Left forelimb (tissue), 1 donor: ENCODE measurements at regions not wholly inside any gene's neighbourhood (a gene's known extent, or its start where the extent isn't known, plus 50 kb on each side); places are given as distances from the start of the nearest gene placed in this dataset.

Experiments
- DNase-seq: peaks from one replicate; pipeline ENCODE4 v3.0.0-alpha.2; 2018; ENCODE audit warnings: low spot score

DNA sequence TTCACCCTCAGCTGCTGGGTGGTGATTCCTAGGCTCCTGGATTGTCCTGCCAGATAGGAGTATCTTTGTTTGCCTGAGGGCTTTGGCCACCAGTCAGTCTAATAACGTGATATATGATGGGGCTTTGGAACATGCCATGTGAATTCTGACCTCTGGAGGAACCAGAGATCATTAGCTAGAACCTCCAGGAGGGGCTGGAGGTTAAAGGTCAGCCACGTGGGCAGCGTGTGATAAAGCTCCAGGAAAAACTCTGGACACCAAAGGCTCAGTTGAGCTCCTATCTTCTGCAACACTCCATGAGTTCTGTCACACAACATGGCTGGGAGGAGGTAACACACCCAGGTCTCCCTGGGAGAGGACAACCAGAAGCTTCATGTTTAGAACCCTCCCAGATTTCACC lies 251.1 kb downstream of the DAD1 start:
- no peak for DNase-seq

DNA sequence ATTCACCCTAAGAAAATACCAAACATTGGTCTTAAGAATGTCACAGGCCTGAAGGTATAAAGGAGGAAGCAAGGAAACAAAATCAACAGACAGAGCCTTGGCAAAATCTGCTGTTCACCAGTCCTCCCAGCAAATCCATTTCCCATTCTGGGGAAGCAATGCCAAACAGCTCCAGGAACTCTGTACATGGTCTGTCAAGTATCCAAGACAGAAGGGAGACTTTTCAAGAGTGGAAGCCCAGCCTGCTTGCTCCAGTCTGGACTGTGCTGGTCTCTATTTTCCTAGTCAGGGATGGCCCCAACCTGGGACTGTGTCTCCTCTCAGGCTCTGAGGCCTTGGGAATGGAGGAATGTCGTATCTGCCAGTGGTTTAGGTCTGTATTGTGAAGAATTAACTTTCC lies 251.5 kb downstream of the DAD1 start:
- no peak for DNase-seq

DNA sequence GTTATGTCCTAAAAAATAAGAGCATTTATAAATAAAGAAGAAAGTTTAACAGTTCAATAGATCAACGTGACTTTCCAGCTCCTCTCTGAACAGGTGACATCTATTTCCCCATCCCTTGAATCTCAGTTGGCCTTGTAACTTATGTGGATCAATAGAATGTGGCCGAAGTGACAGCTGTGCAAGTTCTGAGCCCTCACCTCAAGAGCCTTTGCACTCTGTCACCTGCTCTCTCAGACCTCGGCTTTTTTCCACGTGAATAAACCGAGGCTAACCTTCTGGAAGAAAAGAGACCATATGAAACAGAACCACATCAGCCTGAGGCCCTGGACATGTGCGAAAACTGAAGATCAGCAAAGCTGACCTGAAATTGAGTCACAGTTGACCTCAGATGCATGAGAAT lies 253.0 kb downstream of the DAD1 start:
- no peak for DNase-seq

DNA sequence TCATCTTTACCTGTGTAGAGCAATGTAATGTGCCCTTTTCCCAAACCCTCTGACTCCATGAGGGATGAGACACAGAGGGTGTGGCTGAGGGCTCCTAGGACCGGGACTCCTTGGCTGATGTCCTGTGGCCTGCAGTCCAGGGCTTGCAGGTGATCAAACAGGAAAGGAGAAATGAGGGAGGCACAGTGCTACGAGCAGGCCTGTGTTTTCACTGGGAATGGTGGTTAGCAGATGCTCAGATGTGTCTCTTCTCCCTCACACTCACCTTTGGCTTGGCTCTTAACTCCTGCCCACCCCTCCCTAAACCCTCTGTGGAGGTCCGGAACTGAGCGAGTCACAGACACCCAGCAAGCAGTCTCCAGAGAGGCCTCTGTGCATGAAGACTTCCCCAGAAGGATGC lies 254.4 kb downstream of the DAD1 start:
- no peak for DNase-seq

DNA sequence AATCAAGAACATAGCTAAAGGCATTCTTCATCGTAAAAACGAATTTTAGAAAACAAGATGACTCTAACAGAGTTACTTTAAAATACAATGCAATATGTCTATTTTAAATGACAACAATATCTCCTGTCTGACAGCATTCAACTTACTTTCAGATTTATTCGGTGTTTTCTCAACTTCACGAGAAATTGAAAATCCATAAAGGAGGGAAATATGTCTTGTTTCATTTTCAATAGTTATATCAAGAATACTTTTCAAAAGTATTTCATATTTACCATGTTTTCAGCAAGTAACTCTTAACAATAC lies 254.8 kb downstream of the DAD1 start:
- no peak for DNase-seq

DNA sequence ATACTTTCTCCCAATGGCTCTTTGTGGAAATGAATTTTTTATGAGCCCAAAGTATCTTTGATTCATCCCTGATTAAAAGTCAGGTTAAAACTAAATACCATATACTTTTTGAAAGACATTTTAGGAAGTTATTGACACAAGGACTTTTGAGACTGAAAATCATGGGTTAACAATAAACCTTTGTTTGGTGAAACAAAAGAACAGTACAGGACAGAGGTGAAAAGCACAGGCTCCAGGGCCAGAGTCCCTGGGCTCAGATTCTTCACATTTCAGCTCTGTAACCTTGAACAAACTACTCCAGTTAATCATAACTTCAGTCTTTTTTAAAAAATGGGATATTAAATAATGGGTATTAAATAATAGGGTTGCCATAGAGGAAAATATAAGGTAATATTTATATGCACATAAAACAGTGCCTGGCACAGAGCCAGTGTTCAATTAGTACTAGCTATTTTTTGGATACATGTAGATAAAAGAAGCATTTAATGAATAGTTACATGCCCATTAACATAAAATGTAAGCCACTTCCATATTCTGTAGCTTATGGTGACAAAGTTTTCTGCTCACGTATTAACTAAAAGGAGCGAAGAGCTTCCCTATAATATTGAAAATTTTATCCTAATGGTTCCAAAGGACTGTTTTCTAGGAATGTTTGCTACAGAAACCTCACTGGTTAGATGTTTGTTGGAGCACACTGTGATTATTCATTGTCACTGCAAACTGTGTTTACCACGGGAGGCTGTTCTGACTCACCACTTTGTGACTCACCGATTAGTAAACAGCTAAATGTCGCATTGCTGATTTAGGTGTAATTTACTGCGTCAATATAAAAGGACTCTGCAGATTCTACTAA lies 255.4 kb downstream of the DAD1 start:
- DNase-seq = no peak

DNA sequence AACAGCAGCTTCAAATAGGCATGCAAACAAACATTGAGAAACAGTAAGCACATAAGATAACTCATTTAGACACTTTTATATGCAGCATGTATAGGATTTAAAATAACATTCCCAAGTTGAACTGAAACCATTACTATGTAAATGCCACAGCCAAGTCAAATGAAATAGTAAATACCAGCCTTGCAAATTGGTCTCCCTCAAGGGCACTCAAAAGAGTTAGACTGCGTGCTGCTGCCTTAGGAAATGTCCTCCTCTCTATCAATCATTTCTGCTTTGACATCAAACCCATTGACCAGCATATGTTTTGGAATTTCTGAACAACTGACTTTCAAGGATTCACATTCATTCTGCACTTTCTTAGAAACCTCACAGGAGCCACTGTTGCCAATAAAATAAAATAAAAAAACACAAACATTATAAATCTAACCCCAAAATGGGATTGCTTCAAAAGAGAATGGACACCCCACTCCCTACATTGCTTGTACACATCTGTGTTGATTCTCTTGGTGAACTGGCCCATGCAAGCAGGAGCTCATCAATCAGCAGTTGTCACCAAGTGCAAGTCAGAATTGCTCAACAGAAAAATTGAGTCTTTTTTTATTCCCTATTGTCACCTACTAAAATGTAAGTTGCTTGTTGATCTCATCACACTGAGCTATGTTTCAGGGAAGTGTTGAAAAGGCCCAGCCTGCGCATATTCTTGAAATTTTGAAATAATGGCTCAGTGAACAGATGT lies 256.2 kb downstream of the DAD1 start:
- DNase-seq = no peak

DNA sequence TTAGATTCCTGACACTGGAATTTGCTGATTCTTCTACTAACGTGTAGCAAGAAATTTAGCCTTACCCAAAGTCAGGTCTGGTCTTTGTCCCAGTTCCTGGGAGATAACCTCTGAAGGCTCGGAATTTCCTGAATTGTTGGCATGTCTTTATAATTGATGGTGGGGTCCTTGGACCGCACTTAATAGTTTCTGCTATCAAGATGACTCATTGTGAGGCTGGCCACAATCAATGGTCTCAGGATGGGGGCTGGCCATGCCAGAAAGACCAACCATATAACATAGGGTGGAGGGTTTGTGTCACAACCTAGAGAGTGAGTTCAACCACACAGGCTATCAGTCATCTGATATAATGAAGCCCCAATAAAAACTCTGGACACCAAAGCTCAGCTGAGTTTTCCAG lies 259.7 kb downstream of the DAD1 start:
- DNase-seq = no peak

DNA sequence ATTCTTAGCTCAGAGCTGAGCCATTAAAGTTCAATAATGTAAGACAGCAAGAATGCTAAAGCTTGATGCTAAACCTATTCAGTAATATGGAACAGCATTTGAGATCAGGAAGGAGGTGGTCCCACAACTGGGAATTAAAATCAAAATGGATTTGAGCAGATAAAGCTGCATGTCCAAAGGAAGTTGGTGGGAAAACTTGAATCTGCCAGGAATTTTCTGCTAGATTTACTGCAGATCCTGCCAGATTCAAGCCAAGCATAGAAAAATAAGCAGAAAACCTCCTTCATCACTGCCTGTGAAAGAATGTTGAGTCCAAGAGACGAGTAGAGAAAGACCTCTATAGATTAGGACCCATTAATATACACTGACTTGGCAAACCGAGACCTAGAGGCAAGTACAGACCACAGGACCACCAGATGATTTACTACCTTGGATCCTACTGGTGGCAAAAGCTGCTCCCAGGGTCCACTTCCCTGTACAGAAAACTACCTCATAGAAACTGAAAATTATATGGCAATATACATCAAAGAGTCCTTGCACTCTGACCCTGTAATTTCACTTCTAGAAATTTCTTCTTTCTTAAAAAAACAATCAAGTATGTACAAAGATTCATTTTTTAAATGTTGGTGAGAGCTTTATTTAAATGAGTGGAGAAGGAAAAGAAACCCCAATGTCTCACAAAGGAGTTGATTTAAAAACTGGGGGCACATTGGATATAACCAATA lies 263.2 kb downstream of the DAD1 start:
- DNase-seq = no peak

DNA sequence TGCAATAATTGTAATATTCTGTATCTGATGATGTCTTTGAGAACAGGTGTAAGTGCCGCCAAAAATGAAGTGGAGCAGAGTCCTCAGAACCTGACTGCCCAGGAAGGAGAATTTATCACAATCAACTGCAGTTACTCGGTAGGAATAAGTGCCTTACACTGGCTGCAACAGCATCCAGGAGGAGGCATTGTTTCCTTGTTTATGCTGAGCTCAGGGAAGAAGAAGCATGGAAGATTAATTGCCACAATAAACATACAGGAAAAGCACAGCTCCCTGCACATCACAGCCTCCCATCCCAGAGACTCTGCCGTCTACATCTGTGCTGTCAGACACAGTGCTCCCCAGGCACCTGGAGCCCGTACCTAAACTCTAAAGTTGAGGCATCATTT lies 268.7 kb downstream of the DAD1 start:
- DNase-seq = no peak

DNA sequence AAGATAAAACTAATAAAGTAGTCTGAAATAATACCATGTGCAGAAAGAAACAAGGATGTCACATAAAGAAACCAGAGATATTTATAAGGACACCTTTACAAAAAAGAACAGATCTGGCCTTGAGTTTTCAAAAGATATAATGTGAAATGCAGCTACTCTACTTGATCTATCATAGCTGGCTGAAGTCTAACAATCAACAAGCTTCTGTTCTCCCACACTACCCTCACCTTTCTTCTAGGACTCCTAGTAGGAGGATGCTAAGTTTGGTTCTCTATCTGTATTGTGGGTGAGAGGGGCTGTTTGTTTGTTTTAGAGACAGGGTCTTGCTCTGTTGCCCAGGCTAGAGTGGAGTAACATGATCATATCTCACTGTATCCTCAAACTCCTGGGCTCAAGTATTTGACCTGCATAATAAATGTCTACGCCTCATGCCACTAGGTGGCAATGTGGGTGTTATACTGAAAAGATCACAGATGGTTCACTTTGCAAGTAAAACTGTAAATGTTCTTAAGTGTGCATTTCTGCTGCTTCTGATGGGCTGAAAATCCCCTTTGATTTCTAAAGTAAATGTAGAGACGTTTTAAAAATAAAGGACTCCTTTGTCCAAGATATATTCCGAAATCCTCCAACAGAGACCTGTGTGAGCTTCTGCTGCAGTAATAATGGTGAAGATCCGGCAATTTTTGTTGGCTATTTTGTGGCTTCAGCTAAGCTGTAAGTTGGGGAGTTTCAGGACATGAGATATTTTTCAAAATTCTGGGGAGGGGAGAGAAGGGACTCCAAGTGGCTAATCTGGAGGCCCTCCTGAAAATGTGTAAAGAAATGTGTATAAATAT lies 269.3 kb downstream of the DAD1 start:
- DNase-seq = no peak

DNA sequence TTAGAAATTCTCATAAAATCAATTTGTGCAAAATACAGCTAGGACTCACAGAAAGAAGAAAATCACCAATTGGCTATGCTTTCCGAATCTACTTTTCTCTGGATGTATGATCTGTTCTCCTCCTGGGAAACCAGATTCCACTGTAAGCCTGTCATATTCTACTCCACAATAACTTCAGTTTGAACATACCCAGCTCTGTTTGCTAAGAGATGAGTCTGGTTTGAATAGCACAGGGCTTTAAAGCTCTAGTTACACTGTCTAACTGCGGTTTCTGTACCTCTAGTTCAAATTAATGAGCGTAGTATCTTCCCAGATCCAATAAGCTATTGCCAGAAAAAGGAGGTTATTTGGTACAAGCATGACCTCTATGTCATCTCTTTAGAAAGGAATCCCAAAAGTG lies 270.1 kb downstream of the DAD1 start:
- DNase-seq = no peak

DNA sequence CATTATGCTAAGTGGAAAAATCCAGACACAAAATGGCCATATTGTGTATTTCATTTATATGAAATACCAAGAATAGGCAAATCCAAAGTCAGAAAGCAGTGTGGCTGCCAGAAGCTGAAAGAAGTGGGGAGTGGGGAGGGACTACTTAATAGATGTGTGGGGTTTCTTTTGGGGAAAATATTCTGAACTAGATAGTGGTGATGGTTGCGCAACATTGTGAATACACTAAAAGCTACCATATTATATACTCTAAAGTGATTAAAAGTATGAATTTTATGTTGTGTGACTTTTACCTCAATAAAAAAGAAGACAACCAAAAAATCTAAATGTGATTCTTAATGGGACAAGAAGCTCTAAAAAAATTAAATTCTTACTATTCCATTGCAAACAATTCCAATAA lies 272.6 kb downstream of the DAD1 start:
- DNase-seq = no peak

DNA sequence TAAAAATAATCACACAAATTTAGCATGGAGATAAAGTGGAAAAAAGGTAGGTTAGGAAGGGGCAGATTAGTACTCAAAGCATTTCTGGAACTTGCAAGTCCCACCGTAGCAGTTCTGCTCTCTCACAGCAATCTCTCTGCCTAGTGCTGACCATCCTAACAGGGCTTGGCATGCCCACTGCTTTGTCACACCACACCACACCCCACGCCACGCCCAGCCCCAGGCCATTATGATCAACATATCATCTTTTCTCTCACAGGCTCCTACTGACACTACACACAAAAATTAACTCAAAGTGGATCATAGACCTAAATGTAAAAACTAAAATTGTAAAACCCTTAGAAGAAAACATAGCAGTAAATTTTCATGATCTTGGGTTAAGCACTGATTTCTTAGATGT lies 273.7 kb downstream of the DAD1 start:
- no peak for DNase-seq

DNA sequence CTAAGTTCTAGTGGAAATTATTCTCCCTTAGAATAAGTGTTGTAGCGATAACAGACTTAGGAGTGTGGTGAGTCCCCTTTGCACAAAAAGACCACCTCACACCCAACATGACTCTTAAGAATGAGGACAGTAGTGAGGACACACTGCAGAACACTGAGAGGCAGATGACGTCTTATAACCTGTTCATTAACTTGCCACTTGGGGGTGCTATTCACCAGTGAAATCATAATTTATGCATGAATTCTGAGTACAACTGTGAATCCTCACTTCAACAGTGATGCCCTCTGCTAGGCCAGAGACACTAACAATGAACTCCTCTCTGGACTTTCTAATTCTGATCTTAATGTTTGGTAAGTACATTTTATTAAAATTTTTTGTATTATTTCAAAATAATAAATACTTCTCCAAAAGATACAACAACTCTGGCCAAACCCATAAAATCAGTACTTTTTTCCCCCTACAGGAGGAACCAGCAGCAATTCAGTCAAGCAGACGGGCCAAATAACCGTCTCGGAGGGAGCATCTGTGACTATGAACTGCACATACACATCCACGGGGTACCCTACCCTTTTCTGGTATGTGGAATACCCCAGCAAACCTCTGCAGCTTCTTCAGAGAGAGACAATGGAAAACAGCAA lies 274.7 kb downstream of the DAD1 start:
- no peak for DNase-seq

DNA sequence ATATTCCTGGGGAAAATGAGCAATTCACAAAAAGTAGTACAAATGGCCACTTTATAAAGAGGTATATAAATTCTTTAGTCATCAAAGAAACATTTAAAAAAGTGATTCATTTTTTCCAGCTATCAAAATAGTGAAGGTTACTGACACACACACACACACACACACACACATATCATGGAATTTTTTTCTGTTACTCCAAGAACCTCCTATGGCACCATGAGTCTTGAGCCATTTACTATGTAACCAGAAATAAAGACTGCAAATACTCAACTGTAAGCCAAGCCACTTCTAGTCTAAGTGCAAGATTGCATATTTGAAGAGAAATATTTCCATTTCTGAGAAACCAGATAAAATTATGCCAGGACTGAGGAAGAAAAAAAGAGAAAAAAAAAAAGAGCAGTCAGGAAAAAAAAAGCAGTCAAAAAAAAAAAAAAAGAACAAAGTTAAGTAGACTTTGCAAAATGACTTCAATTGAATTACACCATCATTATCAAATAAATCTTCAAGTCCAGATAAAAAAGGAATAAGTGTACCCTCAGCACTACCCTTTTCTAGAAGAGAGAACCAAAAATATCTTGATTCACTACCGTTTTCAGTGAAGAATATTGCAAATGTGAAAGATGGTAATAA lies 275.7 kb downstream of the DAD1 start:
- no peak for DNase-seq

DNA sequence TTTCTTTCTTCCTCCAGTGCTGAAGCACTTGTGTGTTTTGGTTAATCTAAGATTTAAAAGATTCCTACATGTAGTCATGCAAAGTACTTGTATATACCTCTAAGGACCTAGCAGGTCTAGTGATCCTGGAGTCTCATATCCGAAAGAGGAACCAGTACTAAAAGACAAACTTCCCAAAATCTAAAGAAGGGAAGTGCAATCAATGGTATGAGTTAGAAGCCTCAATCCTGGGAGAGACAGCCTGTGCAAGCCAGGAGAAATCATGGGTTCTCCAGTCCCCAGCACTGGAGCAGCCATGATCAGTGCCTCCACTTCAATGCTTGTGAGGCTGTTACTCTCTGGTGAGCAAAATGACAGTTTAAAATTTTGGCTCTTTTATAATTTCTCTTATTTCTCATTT lies 277.4 kb downstream of the DAD1 start:
- no peak for DNase-seq

DNA sequence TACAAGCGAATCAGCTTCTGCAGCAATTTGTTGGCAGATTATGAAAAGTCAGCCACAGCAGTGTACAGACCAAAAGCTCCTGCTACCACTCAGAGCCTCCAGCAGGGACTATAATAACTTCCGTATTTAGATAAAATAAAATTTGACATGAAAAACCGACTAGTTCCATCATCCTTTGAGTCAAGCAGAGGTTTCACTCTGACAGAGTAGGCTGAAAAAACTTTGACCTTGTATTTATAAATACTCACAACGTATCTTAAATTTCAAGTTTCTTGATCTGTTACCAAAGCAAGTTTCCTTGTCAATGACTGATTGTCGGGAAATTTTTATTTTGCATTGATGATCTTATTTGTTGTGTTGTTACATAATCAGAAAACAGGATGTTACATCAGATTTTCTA lies 283.4 kb downstream of the DAD1 start:
- DNase-seq = no peak

DNA sequence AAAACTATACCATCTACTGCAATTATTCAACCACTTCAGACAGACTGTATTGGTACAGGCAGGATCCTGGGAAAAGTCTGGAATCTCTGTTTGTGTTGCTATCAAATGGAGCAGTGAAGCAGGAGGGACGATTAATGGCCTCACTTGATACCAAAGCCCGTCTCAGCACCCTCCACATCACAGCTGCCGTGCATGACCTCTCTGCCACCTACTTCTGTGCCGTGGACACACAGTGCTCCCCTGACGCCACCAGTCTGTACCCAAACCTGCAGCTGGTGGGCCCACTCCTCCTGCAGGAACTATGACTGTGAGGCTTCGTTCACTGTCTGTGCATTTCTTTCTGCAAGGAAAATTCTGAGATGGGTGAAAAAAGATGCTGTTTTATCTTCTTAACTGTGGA lies 284.7 kb downstream of the DAD1 start:
- DNase-seq = no peak

DNA sequence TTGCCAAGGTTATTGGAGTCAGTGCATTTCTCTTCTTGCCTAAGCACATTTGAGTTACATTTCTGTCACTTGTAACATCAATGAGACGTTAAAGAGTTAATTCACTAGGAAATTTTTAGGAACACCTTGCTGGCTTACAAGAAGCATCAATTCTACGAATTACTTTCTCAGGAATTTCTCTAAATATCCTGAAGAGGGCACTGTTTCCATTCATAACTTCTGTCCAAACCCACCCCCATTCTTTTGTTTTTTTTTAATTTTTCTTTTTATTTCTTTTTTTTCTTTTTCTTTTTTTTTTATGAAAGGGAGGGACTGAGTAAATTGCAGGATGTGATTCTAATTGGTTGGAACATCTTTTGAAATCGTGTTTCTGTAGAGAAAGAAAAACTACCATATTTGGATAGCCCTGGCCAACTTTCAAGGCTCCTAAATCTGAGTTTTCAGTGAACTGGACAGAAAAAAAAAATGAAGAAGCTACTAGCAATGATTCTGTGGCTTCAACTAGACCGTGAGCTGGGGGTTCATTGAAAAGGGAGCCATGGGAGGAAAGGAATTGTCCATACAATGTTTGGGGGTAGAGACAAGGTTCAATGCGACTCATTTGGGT lies 285.3 kb downstream of the DAD1 start:
- no peak for DNase-seq

DNA sequence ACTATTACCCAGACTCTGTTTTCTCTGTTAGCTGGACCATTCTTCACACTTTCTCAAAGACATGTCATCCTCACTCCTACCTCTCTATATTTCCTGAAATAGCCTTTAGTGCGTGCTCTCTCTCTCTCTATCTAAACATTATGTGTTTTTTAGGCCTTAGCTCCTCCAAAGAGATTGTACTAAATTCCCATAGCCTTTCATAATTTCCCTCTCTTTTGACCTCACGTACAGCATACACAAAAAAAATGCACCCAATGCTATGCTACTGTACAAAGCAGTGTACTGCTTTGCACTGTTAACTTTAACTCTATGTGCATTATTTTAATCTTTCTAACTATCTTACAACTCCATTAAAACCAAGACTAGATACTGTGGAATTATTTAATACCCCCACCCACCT lies 288.4 kb downstream of the DAD1 start:
- DNase-seq = no peak
